K562 (cell line): ENCODE measurements at regions not wholly inside any gene's neighbourhood (a gene's known extent, or its start where the extent isn't known, plus 50 kb on each side); places are given as distances from the start of the nearest gene placed in this dataset.

Source experiments
- ATAC-seq: fragments of 200-7000 bp; cut with Tn5 transposase; 3 replicates; pipeline ENCODE4 v1.9.1; 2020; ENCODE audit warnings: moderate library complexity
- BruUV-seq: library from RNA; stranded (reverse); fragments of 400-500 nt; replicated peaks from 2 replicates; lab custom pipeline; 2021; lab: Mats Ljungman, UMichigan
- CTCF ChIA-PET: fragments of 300-600 bp; formaldehyde crosslinking; extraction: SDS; loops from one replicate; lab custom pipeline; 2021; ENCODE audit warnings: low intra/inter-chr PET ratio; lab: Yijun Ruan, JAX
- POLR2A ChIA-PET: fragments of 300-600, 350-650 bp; sonication (Branson Sonifier 250); formaldehyde crosslinking; extraction: SDS; loops from one replicate; lab custom pipeline; 2021; ENCODE audit warnings: antibody characterized with exemption, inconsistent platforms; lab: Yijun Ruan, JAX
- DNase-seq, 4 experiments: peaks; one replicate each; pipeline versions ENCODE4 v3.0.0 to v3.0.0-alpha.2; 2011 to 2018; ENCODE audit warnings: low spot score in 3 of 4, mixed read lengths in 3 of 4; ENCODE audit errors: extremely low read depth in 1 of 4
- FAIRE-seq: peaks from 2 replicates; lab custom pipeline; 2011; peaks lifted over from hg19 to GRCh38; lab: Jason Lieb, UNC
- H2AFZ ChIP-seq: 2 replicates; pipeline ENCODE4 v1.6.0; 2011; ENCODE audit warnings: low read depth, low read length, control low read depth, inconsistent platforms
- H3K27ac ChIP-seq: fragments of 200-600 bp; 3 replicates; pipeline ENCODE4 v1.8.0; 2011; ENCODE audit warnings: low read depth, mild to moderate bottlenecking, control low read depth, inconsistent platforms, low read length, moderate library complexity, mixed read lengths; ENCODE audit errors: extremely low read depth
- H3K27me3 ChIP-seq, 2 experiments: fragments of 300-600 bp in 1 of 2; 2 replicates in 1 of 2; 3 replicates in 1 of 2; pipeline versions ENCODE4 v1.6.0 to v1.8.0; 2011; ENCODE audit warnings: inconsistent platforms in 2 of 2, low read length in 2 of 2, mild to moderate bottlenecking in 1 of 2, mixed read lengths in 1 of 2, moderate library complexity in 1 of 2; ENCODE audit not compliant: control insufficient read depth in 2 of 2, insufficient read depth in 2 of 2
- H3K36me3 ChIP-seq: fragments of 300-600 bp; 3 replicates; pipeline ENCODE4 v1.8.0; 2011; ENCODE audit warnings: mild to moderate bottlenecking, low read length, inconsistent platforms; ENCODE audit not compliant: control insufficient read depth, insufficient read depth
- H3K4me1 ChIP-seq, 2 experiments: fragments of 200-600 bp in 1 of 2; replicated peaks in 1 of 2; 2 replicates in 1 of 2; 3 replicates in 1 of 2; pipeline versions ENCODE4 v1.5.1 to v1.8.0; 2011; ENCODE audit warnings: inconsistent platforms in 2 of 2, low read length in 2 of 2, mild to moderate bottlenecking in 1 of 2, mixed read lengths in 1 of 2, moderate library complexity in 1 of 2; ENCODE audit not compliant: control insufficient read depth in 2 of 2, insufficient read depth in 2 of 2
- H3K4me2 ChIP-seq: 2 replicates; pipeline ENCODE4 v1.6.1; 2011; ENCODE audit warnings: low read length, control low read depth, inconsistent platforms, mixed read lengths; ENCODE audit not compliant: insufficient read depth
- H3K4me3 ChIP-seq: fragments of 200-600 bp; sonication (generic), shearing (Covaris generic); 2 replicates; pipeline ENCODE4 v1.5.1; 2016; ENCODE audit warnings: control low read depth, inconsistent platforms
- H3K79me2 ChIP-seq: fragments of 200-600 bp; 3 replicates; pipeline ENCODE4 v1.8.0; 2011; ENCODE audit warnings: low read length, inconsistent platforms; ENCODE audit not compliant: control insufficient read depth, insufficient read depth
- H3K9ac ChIP-seq, 2 experiments: 2 replicates each; pipeline versions ENCODE4 v1.6.0 to v1.6.1; 2011; ENCODE audit warnings: low read depth in 2 of 2, low read length in 2 of 2, control low read depth in 1 of 2, inconsistent platforms in 1 of 2, mild to moderate bottlenecking in 1 of 2, mixed read lengths in 1 of 2; ENCODE audit not compliant: insufficient read depth in 1 of 2
- H3K9me1 ChIP-seq: one replicate; pipeline ENCODE4 v1.6.0; 2011; ENCODE audit warnings: inconsistent platforms, mild to moderate bottlenecking, low read length, moderate library complexity; ENCODE audit not compliant: control insufficient read depth, insufficient read depth
- H3K9me3 ChIP-seq: replicated peaks from 2 replicates; pipeline ENCODE4 v1.5.1; 2011; ENCODE audit warnings: low read depth, low read length, inconsistent platforms; ENCODE audit not compliant: control insufficient read depth, insufficient read depth
- H4K20me1 ChIP-seq: replicated peaks from 2 replicates; pipeline ENCODE4 v1.6.1; 2011; ENCODE audit warnings: low read length, inconsistent platforms, mixed read lengths; ENCODE audit not compliant: control insufficient read depth, insufficient read depth
- CHD4 ChIP-seq: fragments of 200-600 bp; sonication (generic); IDR thresholded peaks from 3 replicates; pipeline ENCODE4 v1.6.1; 2012; ENCODE audit warnings: low read depth, mild to moderate bottlenecking, mixed read lengths, low read length, inconsistent platforms; ENCODE audit not compliant: insufficient read depth, insufficient replicate concordance, poor library complexity, severe bottlenecking
- E2F3 ChIP-seq: fragments of 250-450 bp; sonication (Bioruptor Pico); IDR thresholded peaks from 2 replicates; pipeline ENCODE4 v1.4.0; 2020; ENCODE audit warnings: mild to moderate bottlenecking
- E2F5 ChIP-seq: sonication (generic); formaldehyde crosslinking; IDR thresholded peaks from 2 replicates; pipeline ENCODE4 v1.8.0; 2022; ENCODE audit warnings: mild to moderate bottlenecking, missing genetic modification reagents
- MXD1 ChIP-seq: fragments of 250-450 bp; sonication (Bioruptor Pico); IDR thresholded peaks from 2 replicates; pipeline ENCODE4 v1.8.0; 2021; ENCODE audit warnings: borderline replicate concordance, mild to moderate bottlenecking, moderate library complexity; ENCODE audit not compliant: poor library complexity, severe bottlenecking
- TBL1XR1 ChIP-seq, 2 experiments: IDR thresholded peaks; 2 replicates each; pipeline ENCODE4 v1.6.1; 2012; ENCODE audit warnings: improper control_type of control experiment in 2 of 2, low read length in 2 of 2, mild to moderate bottlenecking in 1 of 2
- ZBTB40 ChIP-seq, 2 experiments: fragments of 450-650 bp in 1 of 2; sonication (generic) in 1 of 2; formaldehyde crosslinking in 1 of 2; IDR thresholded peaks; 2 replicates each; pipeline versions ENCODE4 v1.7.1 to v1.9.0; 2016 to 2022; ENCODE audit warnings: inconsistent platforms in 1 of 2, mild to moderate bottlenecking in 1 of 2, missing genetic modification reagents in 1 of 2
- ZNF121 ChIP-seq: sonication (generic); formaldehyde crosslinking; conservative IDR thresholded peaks from 2 replicates; pipeline ENCODE4 v1.8.0; 2022; ENCODE audit warnings: missing genetic modification reagents
- WGBS: fragments of 100-300 bp; shearing (Covaris generic); methylation state at CpG from one replicate; pipeline ENCODE4 v1.1.6; 2016; ENCODE audit warnings: low coverage, mixed read lengths; ENCODE audit not compliant: insufficient coverage; ENCODE audit errors: missing lambda C conversion rate; 5-methylcytosine and 5-hydroxymethylcytosine counted together
- in situ Hi-C: fragments of 300-500 bp; cut with MboI; formaldehyde crosslinking; loops from 4 replicates; pipeline ENCODE4 v1.15.0; 2018; ENCODE audit warnings: inconsistent platforms, mixed read lengths
- intact Hi-C: fragments of 100-400 bp; cut with micrococcal nuclease; formaldehyde crosslinking; loops from 2 replicates; pipeline ENCODE4 v1.14.2; 2022

- no peak overlapping the region for H3K4me3 ChIP-seq
- H3K9me1 ChIP-seq, result no peaks in the 10 kb centered on the region
- no TSS peak for BruUV-seq
- intact Hi-C loops, result no loop called here
- H3K4me2 ChIP-seq, result no peak overlapping the region
- 0% methylated on average over 1 of the region's 1 CpG for WGBS
- H3K4me1 ChIP-seq, result no peaks in the 10 kb centered on the region
- H3K9ac ChIP-seq, result no peak overlapping the region
- no peak overlapping the region for H2AFZ ChIP-seq
- CTCF ChIA-PET, result no interaction called here
- ATAC-seq (no peak), FAIRE-seq (no peak), DNase-seq (no peak)
- POLR2A ChIA-PET, result no interaction called here
- H4K20me1 ChIP-seq, result no peaks in the 10 kb centered on the region
- in situ Hi-C loops, result no loop called here
- no peaks in the 10 kb centered on the region for H3K9me3 ChIP-seq
- no peaks in the 10 kb centered on the region for H3K27me3 ChIP-seq
- H3K79me2 ChIP-seq, result no peaks in the 10 kb centered on the region
- no peak overlapping the region for H3K27ac ChIP-seq
- H3K36me3 ChIP-seq, result no peaks in the 10 kb centered on the region
- TF ChIP-seq MXD1 (CRISPR knock-in tag) (no peak), E2F5 (CRISPR knock-in tag) (no peak), E2F3 (CRISPR knock-in tag) (no peak), CHD4 (no peak), ZBTB40 (IDR thresholded peaks at IDR 0.05) (no peak), ZBTB40 (CRISPR knock-in tag; IDR thresholded peaks at IDR 0.05) (no peak), ZNF121 (no peak), TBL1XR1 (IDR thresholded peaks at IDR 0.05; ENCODE audit: low read length in 2 of 2) (no peak)
Measured at GRCh38 chr2:34529965-34530364, 930.9 kb upstream of the FAM98A start.
